Osteocyte (in vitro differentiated cells): ENCODE measurements at regions not wholly inside any gene's neighbourhood (a gene's known extent, or its start where the extent isn't known, plus 50 kb on each side); places are given as distances from the start of the nearest gene placed in this dataset.

Experiments
- DNase-seq: peaks from one replicate; pipeline ENCODE4 v3.0.0; 2021; ENCODE audit warnings: mixed read lengths; ENCODE audit not compliant: unreplicated experiment; ENCODE audit errors: extremely low spot score
- H3K27ac Mint-ChIP-seq: one replicate; pipeline ENCODE4 v1.8.0; 2021; ENCODE audit warnings: mild to moderate bottlenecking, mixed read lengths; ENCODE audit not compliant: unreplicated experiment
- H3K27me3 Mint-ChIP-seq: one replicate; pipeline ENCODE4 v1.8.0; 2021; ENCODE audit warnings: mixed read lengths; ENCODE audit not compliant: unreplicated experiment
- H3K36me3 Mint-ChIP-seq: one replicate; pipeline ENCODE4 v1.8.0; 2021; ENCODE audit warnings: mixed read lengths; ENCODE audit not compliant: unreplicated experiment
- H3K4me1 Mint-ChIP-seq: one replicate; pipeline ENCODE4 v1.8.0; 2021; ENCODE audit warnings: mixed read lengths; ENCODE audit not compliant: unreplicated experiment
- H3K4me3 Mint-ChIP-seq: one replicate; pipeline ENCODE4 v1.8.0; 2021; ENCODE audit warnings: mild to moderate bottlenecking, moderate library complexity, mixed read lengths; ENCODE audit not compliant: unreplicated experiment
- H3K9me3 Mint-ChIP-seq: one replicate; pipeline ENCODE4 v1.8.0; 2021; ENCODE audit warnings: mixed read lengths; ENCODE audit not compliant: unreplicated experiment
- CTCF ChIP-seq: fragments of 200-600 bp; sonication (generic); IDR thresholded peaks from 2 replicates; pipeline ENCODE4 v1.5.0; 2021; ENCODE audit warnings: antibody characterized with exemption, mild to moderate bottlenecking, moderate library complexity

GRCh38 chr7:156064971-156065386, 252.7 kb upstream of the SHH start:
- no peaks in the 10 kb centered on the region for H3K27me3 Mint-ChIP-seq
- no peak for DNase-seq
- H3K9me3 Mint-ChIP-seq: peaks cover 52% of the 10 kb centered on the region
- no peak overlapping the region for H3K4me3 Mint-ChIP-seq
- no peak overlapping the region for H3K27ac Mint-ChIP-seq
- no peak for TF ChIP-seq CTCF
- no peaks in the 10 kb centered on the region for H3K4me1 Mint-ChIP-seq
- H3K36me3 Mint-ChIP-seq: no peaks in the 10 kb centered on the region

- peaks cover 48% of the 10 kb centered on the region for H3K9me3 Mint-ChIP-seq
- no peak for TF ChIP-seq CTCF
Measured at GRCh38 chr7:156063241-156063810, 251.1 kb upstream of the SHH start.

GRCh38 chr7:156062286-156062685, 250.0 kb upstream of the SHH start:
- H3K9me3 Mint-ChIP-seq: peaks cover 47% of the 10 kb centered on the region
- H3K36me3 Mint-ChIP-seq: no peaks in the 10 kb centered on the region
- DNase-seq: no peak
- no peaks in the 10 kb centered on the region for H3K27me3 Mint-ChIP-seq
- no peak overlapping the region for H3K4me3 Mint-ChIP-seq
- no peaks in the 10 kb centered on the region for H3K4me1 Mint-ChIP-seq
- H3K27ac Mint-ChIP-seq: no peak overlapping the region
- no peak for TF ChIP-seq CTCF

More at GRCh38 chr7:156063241-156063810, 251.1 kb upstream of the SHH start:
- no peaks in the 10 kb centered on the region for H3K36me3 Mint-ChIP-seq
- no peak overlapping the region for H3K4me3 Mint-ChIP-seq
- H3K4me1 Mint-ChIP-seq: no peaks in the 10 kb centered on the region
- H3K27me3 Mint-ChIP-seq: no peaks in the 10 kb centered on the region
- H3K27ac Mint-ChIP-seq: no peak overlapping the region
- no peak for DNase-seq

GRCh38 chr7:156061689-156062255, 249.5 kb upstream of the SHH start:
- H3K27ac Mint-ChIP-seq: no peak overlapping the region
- DNase-seq: no peak
- no peak overlapping the region for H3K4me3 Mint-ChIP-seq
- no peaks in the 10 kb centered on the region for H3K27me3 Mint-ChIP-seq
- no peaks in the 10 kb centered on the region for H3K36me3 Mint-ChIP-seq
- H3K9me3 Mint-ChIP-seq: peaks cover 42% of the 10 kb centered on the region
- TF ChIP-seq CTCF: no peak
- no peaks in the 10 kb centered on the region for H3K4me1 Mint-ChIP-seq

GRCh38 chr7:156060925-156061324, 248.7 kb upstream of the SHH start:
- no peak for DNase-seq
- H3K4me1 Mint-ChIP-seq: no peaks in the 10 kb centered on the region
- no peak overlapping the region for H3K4me3 Mint-ChIP-seq
- no peaks in the 10 kb centered on the region for H3K36me3 Mint-ChIP-seq
- H3K9me3 Mint-ChIP-seq: peaks cover 36% of the 10 kb centered on the region
- no peak for TF ChIP-seq CTCF
- H3K27ac Mint-ChIP-seq: no peak overlapping the region
- no peaks in the 10 kb centered on the region for H3K27me3 Mint-ChIP-seq
